ENCODE measurements at regions not wholly inside any gene's neighbourhood (a gene's known extent, or its start where the extent isn't known, plus 50 kb on each side); places are given as distances from the start of the nearest gene placed in this dataset.

GRCh38 chr5:71971862-71972261, 135.4 kb upstream of the MAP1B start:
- BruUV-seq (replicated peaks), result no TSS peak
- Histone ChIP-seq H3K27me3 (replicated peaks; ENCODE audit: insufficient read depth, low read depth, low read length, poor library complexity) (no peaks in the 10 kb centered on the region), H3K4me1 (ENCODE audit: insufficient read depth, low read length, poor library complexity, severe bottlenecking) (no peaks in the 10 kb centered on the region), H3K27ac (ENCODE audit: low read depth, low read length, poor library complexity, severe bottlenecking) (no peak overlapping the region), H3K9me3 (ENCODE audit: low read depth, low read length, poor library complexity, severe bottlenecking) (no peaks in the 10 kb centered on the region), H3K4me3 (ENCODE audit: low read depth, low read length, poor library complexity, severe bottlenecking) (no peak overlapping the region), H3K36me3 (ENCODE audit: insufficient read depth, low read length, poor library complexity, severe bottlenecking) (no peaks in the 10 kb centered on the region)
- DNase-seq (ENCODE audit: low spot score), result peak; percentile 26
- TF ChIP-seq CTCF (conservative IDR thresholded peaks at IDR 0.05; ENCODE audit: low read depth, low read length) (no peak), EZH2 (IDR thresholded peaks at IDR 0.05; ENCODE audit: borderline replicate concordance, low read depth, low read length, poor library complexity, severe bottlenecking) (no peak)
- ChIA-PET POLR2A (ENCODE audit: low non-redundant PET) (no interaction called here), CTCF (no interaction called here)
- intact Hi-C loops (cut with micrococcal nuclease; ENCODE audit: unreplicated experiment), result no loop called here

- no peak overlapping the region for H3K4me3 ChIP-seq (ENCODE audit: low read depth, low read length, poor library complexity, severe bottlenecking)
- H3K9me3 ChIP-seq (ENCODE audit: low read depth, low read length, poor library complexity, severe bottlenecking), result no peaks in the 10 kb centered on the region
- DNase-seq (ENCODE audit: low spot score), result no peak
- no peak for TF ChIP-seq CTCF (conservative IDR thresholded peaks at IDR 0.05; ENCODE audit: low read depth, low read length)
- TF ChIP-seq EZH2 (IDR thresholded peaks at IDR 0.05; ENCODE audit: borderline replicate concordance, low read depth, low read length, poor library complexity, severe bottlenecking), result no peak
- POLR2A ChIA-PET (ENCODE audit: low non-redundant PET), result no interaction called here
- intact Hi-C loops (cut with micrococcal nuclease; ENCODE audit: unreplicated experiment), result no loop called here
- BruUV-seq (replicated peaks), result no TSS peak
- H3K27me3 ChIP-seq (replicated peaks; ENCODE audit: insufficient read depth, low read depth, low read length, poor library complexity), result no peaks in the 10 kb centered on the region
- no peaks in the 10 kb centered on the region for H3K4me1 ChIP-seq (ENCODE audit: insufficient read depth, low read length, poor library complexity, severe bottlenecking)
- CTCF ChIA-PET, result no interaction called here
- no peak overlapping the region for H3K27ac ChIP-seq (ENCODE audit: low read depth, low read length, poor library complexity, severe bottlenecking)
- no peaks in the 10 kb centered on the region for H3K36me3 ChIP-seq (ENCODE audit: insufficient read depth, low read length, poor library complexity, severe bottlenecking)
Observed at GRCh38 chr5:71972777-71973473, 134.3 kb upstream of the MAP1B start.

DNA sequence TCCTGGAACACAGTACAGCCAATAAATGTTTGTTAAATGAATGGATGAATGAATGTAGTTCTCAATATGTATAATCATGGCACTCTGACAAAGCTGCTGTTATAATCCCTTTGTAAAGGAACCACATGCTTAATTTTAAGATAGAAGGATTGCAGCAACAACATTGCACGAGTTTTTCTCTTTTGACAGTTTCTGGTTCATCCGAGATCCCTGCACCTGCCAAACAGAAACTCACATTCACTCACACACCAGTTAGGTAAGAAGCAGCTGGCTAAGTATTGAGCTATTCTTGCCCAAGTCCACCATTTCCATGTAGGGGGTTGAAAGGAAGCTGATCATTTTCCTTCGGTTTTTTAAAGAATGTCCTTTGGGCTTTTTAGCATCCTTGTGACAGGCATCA, 133.7 kb upstream of the MAP1B start:
- no peak for DNase-seq (ENCODE audit: low spot score)
- BruUV-seq (replicated peaks), result no TSS peak

More for the DNA sequence above, 133.7 kb upstream of the MAP1B start:
- Histone ChIP-seq H3K4me3 (ENCODE audit: low read depth, low read length, poor library complexity, severe bottlenecking) (no peak overlapping the region), H3K4me1 (ENCODE audit: insufficient read depth, low read length, poor library complexity, severe bottlenecking) (no peaks in the 10 kb centered on the region), H3K9me3 (ENCODE audit: low read depth, low read length, poor library complexity, severe bottlenecking) (no peaks in the 10 kb centered on the region), H3K36me3 (ENCODE audit: insufficient read depth, low read length, poor library complexity, severe bottlenecking) (no peaks in the 10 kb centered on the region), H3K27ac (ENCODE audit: low read depth, low read length, poor library complexity, severe bottlenecking) (no peak overlapping the region), H3K27me3 (replicated peaks; ENCODE audit: insufficient read depth, low read depth, low read length, poor library complexity) (no peaks in the 10 kb centered on the region)
- intact Hi-C loops (cut with micrococcal nuclease; ENCODE audit: unreplicated experiment), result no loop called here
- CTCF ChIA-PET, result no interaction called here
- POLR2A ChIA-PET (ENCODE audit: low non-redundant PET), result no interaction called here
- TF ChIP-seq CTCF (conservative IDR thresholded peaks at IDR 0.05; ENCODE audit: low read depth, low read length) (no peak), EZH2 (IDR thresholded peaks at IDR 0.05; ENCODE audit: borderline replicate concordance, low read depth, low read length, poor library complexity, severe bottlenecking) (no peak)
